ENCODE measurements at regions not wholly inside any gene's neighbourhood (a gene's known extent, or its start where the extent isn't known, plus 50 kb on each side); places are given as distances from the start of the nearest gene placed in this dataset.
"Not testable (repeated sequence)": the region's sequence is repeated elsewhere in the genome, so short reads cannot be mapped to it uniquely, and the experiment has no call there.

GRCh38 chr10:30172091-30172490 is 112.7 kb upstream of the JCAD start:
- no peaks in the 10 kb centered on the region for H3K27me3 ChIP-seq
- no peaks in the 10 kb centered on the region for H3K4me1 ChIP-seq
- no peak for DNase-seq
- H3K36me3 ChIP-seq: no peaks in the 10 kb centered on the region
- no peak overlapping the region for H3K4me3 ChIP-seq (ENCODE audit: low read depth, low read length)
- TF ChIP-seq, protein P1, sequence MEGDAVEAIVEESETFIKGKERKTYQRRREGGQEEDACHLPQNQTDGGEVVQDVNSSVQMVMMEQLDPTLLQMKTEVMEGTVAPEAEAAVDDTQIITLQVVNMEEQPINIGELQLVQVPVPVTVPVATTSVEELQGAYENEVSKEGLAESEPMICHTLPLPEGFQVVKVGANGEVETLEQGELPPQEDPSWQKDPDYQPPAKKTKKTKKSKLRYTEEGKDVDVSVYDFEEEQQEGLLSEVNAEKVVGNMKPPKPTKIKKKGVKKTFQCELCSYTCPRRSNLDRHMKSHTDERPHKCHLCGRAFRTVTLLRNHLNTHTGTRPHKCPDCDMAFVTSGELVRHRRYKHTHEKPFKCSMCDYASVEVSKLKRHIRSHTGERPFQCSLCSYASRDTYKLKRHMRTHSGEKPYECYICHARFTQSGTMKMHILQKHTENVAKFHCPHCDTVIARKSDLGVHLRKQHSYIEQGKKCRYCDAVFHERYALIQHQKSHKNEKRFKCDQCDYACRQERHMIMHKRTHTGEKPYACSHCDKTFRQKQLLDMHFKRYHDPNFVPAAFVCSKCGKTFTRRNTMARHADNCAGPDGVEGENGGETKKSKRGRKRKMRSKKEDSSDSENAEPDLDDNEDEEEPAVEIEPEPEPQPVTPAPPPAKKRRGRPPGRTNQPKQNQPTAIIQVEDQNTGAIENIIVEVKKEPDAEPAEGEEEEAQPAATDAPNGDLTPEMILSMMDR (IDR thresholded peaks at IDR 0.05; ENCODE audit: low read depth, low read length): no peak
- no peaks in the 10 kb centered on the region for H3K9me3 ChIP-seq

DNA sequence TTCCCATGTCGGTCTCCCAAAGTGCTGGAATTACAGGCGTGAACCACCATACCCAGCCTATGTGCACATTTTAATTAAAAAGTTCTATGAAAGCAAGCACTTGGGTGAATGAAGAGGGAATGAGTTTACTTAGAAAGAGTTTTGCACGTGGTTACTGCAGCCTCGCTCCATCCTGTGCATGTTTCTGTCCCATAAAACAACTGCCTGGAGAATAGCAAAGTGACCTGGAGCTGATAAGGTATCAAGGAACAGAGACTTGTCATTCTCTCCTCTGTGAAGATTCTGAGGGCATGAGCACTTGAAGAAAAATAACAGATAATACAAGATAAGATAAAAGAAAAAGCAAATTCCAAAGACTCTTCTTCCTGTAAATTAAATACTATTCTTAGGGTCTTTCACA is 112.2 kb upstream of the JCAD start:
- Histone ChIP-seq H3K9me3 (no peaks in the 10 kb centered on the region), H3K4me3 (ENCODE audit: low read depth, low read length) (no peak overlapping the region), H3K36me3 (no peaks in the 10 kb centered on the region), H3K27me3 (no peaks in the 10 kb centered on the region), H3K4me1 (no peaks in the 10 kb centered on the region)
- TF ChIP-seq, protein P1 (IDR thresholded peaks at IDR 0.05; ENCODE audit: low read depth, low read length): no peak
- DNase-seq: no peak

GRCh38 chr10:30170814-30171213 is 111.4 kb upstream of the JCAD start:
- DNase-seq: no peak
- TF ChIP-seq, protein P1 (IDR thresholded peaks at IDR 0.05; ENCODE audit: low read depth, low read length): no peak
- Histone ChIP-seq H3K4me1 (no peaks in the 10 kb centered on the region), H3K27me3 (no peaks in the 10 kb centered on the region), H3K9me3 (no peaks in the 10 kb centered on the region), H3K4me3 (ENCODE audit: low read depth, low read length) (no peak overlapping the region), H3K36me3 (no peaks in the 10 kb centered on the region)

GRCh38 chr10:30170146-30170545 is 110.8 kb upstream of the JCAD start:
- Histone ChIP-seq H3K4me3 (ENCODE audit: low read depth, low read length) (no peak overlapping the region), H3K9me3 (no peaks in the 10 kb centered on the region), H3K4me1 (no peaks in the 10 kb centered on the region), H3K36me3 (no peaks in the 10 kb centered on the region), H3K27me3 (no peaks in the 10 kb centered on the region)
- TF ChIP-seq, protein P1 (IDR thresholded peaks at IDR 0.05; ENCODE audit: low read depth, low read length): no peak
- no peak for DNase-seq

DNA sequence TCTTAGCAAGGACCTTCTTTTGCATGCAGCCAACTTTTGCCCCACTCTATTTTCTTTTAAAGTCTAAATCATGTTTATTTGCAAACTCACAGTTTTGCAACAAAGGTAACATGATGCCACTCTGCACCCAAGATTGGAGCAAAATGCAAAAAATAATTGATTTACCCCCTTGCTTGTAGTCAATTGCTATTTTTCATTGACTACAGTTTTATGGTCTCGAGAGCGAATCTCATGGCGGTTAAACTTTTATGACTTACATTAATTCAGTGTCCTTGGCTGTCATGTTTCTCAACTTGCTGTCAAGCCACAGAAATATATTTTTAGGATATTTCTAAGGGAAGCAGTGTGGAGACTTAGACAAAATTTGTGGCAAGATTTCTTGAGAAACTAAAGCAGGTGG is 110.0 kb upstream of the JCAD start:
- Histone ChIP-seq H3K4me3 (ENCODE audit: low read depth, low read length) (no peak overlapping the region), H3K9me3 (no peaks in the 10 kb centered on the region), H3K36me3 (no peaks in the 10 kb centered on the region), H3K4me1 (no peaks in the 10 kb centered on the region), H3K27me3 (no peaks in the 10 kb centered on the region)
- no peak for DNase-seq
- TF ChIP-seq, protein P1 (IDR thresholded peaks at IDR 0.05; ENCODE audit: low read depth, low read length): no peak

- TF ChIP-seq, protein P1 (IDR thresholded peaks at IDR 0.05; ENCODE audit: low read depth, low read length): no peak
- H3K4me3 ChIP-seq (ENCODE audit: low read depth, low read length): no peak overlapping the region
- no peaks in the 10 kb centered on the region for H3K9me3 ChIP-seq
- H3K4me1 ChIP-seq: no peaks in the 10 kb centered on the region
- H3K36me3 ChIP-seq: no peaks in the 10 kb centered on the region
- no peak for DNase-seq
- H3K27me3 ChIP-seq: no peaks in the 10 kb centered on the region
These were observed 107.5 kb upstream of the JCAD start for GRCh38 chr10:30166929-30167328.

DNA sequence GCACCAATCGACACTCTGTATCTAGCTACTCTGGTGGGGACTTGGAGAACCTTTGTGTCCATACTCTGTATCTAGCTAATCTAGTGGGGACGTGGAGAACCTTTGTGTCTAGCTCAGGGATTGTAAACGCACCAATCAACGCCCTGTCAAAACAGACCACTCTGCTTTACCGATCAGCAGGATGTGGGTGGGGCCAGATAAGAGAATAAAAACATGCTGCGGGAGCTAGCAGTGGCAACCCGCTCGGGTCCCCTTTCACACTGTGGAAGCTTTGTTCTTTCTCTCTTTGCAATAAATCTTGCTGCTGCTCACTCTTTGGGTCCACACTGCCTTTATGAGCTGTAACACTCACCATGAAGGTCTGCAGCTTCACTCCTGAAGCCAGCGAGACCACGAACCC is 104.0 kb upstream of the JCAD start:
- H3K27me3 ChIP-seq; H3K9me3 ChIP-seq; H3K4me1 ChIP-seq; H3K36me3 ChIP-seq; DNase-seq; H3K4me3 ChIP-seq (ENCODE audit: low read depth, low read length): not testable (repeated sequence)

DNA sequence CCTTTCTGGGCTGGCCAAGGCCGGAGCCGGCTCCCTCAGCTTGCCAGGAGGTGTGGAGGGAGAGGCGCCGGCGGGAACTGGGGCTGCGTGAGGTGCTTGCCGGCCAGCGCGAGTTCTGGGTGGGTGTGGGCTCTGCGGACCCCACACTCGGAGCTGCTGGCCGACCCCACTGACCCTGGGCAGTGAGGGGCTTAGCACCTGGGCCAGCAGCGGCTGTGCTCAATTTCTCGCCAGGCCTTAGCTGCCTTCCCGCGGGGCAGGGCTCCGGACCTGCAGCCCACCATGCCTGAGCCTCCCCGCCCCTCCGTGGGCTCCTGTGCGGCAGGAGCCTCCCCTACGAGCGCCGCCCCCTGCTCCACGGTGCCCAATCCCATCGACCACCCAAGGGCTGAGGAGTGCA is 103.4 kb upstream of the JCAD start:
- H3K27me3 ChIP-seq; H3K4me1 ChIP-seq; H3K9me3 ChIP-seq; H3K36me3 ChIP-seq; DNase-seq; H3K4me3 ChIP-seq (ENCODE audit: low read depth, low read length): not testable (repeated sequence)
